ENCODE measurements at regions not wholly inside any gene's neighbourhood (a gene's known extent, or its start where the extent isn't known, plus 50 kb on each side); places are given as distances from the start of the nearest gene placed in this dataset.

DNA sequence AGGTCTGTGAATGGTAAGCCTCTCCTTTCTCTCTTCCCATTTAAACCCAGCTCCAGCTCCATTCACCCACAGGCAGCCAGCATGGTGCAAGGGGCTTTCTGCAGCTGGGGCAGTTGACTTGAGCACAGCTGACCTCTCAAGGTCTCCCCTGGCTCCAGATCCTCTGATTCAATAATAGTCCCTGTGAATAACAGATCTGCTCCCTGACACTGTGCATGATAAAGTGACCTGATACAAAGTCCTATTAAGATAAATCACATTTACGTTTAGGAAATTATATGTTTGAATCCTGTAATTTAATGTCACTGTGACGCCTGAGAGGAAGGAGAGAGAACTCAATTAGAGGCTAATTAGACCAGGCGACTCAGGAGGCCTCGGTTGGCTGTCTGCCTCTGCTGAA, 540.4 kb upstream of the CDH11 start:
- TF ChIP-seq, protein P1, sequence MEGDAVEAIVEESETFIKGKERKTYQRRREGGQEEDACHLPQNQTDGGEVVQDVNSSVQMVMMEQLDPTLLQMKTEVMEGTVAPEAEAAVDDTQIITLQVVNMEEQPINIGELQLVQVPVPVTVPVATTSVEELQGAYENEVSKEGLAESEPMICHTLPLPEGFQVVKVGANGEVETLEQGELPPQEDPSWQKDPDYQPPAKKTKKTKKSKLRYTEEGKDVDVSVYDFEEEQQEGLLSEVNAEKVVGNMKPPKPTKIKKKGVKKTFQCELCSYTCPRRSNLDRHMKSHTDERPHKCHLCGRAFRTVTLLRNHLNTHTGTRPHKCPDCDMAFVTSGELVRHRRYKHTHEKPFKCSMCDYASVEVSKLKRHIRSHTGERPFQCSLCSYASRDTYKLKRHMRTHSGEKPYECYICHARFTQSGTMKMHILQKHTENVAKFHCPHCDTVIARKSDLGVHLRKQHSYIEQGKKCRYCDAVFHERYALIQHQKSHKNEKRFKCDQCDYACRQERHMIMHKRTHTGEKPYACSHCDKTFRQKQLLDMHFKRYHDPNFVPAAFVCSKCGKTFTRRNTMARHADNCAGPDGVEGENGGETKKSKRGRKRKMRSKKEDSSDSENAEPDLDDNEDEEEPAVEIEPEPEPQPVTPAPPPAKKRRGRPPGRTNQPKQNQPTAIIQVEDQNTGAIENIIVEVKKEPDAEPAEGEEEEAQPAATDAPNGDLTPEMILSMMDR (IDR thresholded peaks at IDR 0.05), result no peak
- TF ChIP-seq POLR2AphosphoS5 (IDR thresholded peaks at IDR 0.05) (no peak), POLR2A (IDR thresholded peaks at IDR 0.05; ENCODE audit: low read depth) (no peak), EP300 (IDR thresholded peaks at IDR 0.05) (no peak)
